GM18907 (cell line): ENCODE measurements at regions not wholly inside any gene's neighbourhood (a gene's known extent, or its start where the extent isn't known, plus 50 kb on each side); places are given as distances from the start of the nearest gene placed in this dataset.
"Not testable (repeated sequence)": the region's sequence is repeated elsewhere in the genome, so short reads cannot be mapped to it uniquely, and the experiment has no call there.

ENCODE experiments used
- ATAC-seq: cut with Tn5 transposase; IDR thresholded peaks from one replicate; pipeline ENCODE4 v1.9.1; 2021; ENCODE audit warnings: mild to moderate bottlenecking, moderate library complexity; ENCODE audit not compliant: unreplicated experiment

DNA sequence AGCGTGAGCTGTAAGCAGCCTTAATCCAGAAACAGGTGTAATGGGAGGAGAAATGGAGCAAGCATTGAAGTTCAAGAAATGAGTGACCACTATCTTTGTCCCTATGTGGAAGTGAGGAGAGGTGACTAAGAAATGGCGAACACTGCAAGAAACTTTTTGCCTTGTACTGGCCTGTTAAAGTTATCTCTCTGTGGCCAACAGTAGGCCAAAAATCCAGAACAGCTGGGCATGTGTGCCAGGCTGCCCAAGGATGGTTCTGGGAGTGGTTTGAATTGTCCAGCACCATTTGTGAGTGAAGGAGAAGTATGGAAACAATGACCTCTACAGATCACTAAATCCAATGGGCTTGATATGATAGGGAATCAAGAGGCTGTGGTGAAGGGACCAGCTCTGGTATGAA, 83.3 kb upstream of the FRMD6 start:
- ATAC-seq: no peak

DNA sequence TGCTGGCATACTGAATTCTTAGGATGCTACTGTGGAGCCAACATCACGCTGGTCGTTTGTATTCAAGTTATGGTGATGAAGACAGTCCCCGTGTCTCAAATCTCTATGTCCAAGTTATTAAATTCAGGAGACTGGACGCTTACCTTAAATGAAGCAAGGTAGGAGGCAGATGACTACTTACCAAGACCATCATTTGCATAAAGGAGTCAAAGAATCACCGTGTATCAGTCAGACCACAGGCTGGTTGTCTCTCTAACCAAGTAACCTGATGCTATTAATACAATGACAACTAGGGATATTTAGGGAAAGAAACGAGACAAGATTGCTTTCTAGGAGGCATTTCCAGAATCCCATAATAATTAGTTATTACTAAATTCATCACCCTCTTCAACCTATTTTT, 78.1 kb upstream of the FRMD6 start:
- no peak for ATAC-seq

DNA sequence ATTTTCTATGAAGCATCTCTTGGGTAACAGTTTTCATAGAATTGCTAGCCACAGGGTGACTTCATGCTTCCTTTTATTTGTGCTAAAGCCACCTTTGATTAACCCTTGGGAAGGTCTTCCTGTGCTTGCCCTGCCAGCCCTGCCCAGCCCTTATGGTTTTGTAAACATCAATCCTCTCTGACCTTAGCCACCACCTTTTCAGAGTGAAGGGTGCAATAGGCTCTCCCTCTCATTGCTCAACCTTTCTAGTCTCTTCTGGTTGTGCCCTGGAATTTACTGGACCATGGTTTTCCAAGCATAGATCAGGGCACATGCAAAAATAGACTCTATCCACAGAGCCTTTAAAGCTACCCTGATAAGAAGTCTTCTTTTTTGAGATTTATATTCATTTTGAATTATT, 77.7 kb upstream of the FRMD6 start:
- ATAC-seq: no peak

DNA sequence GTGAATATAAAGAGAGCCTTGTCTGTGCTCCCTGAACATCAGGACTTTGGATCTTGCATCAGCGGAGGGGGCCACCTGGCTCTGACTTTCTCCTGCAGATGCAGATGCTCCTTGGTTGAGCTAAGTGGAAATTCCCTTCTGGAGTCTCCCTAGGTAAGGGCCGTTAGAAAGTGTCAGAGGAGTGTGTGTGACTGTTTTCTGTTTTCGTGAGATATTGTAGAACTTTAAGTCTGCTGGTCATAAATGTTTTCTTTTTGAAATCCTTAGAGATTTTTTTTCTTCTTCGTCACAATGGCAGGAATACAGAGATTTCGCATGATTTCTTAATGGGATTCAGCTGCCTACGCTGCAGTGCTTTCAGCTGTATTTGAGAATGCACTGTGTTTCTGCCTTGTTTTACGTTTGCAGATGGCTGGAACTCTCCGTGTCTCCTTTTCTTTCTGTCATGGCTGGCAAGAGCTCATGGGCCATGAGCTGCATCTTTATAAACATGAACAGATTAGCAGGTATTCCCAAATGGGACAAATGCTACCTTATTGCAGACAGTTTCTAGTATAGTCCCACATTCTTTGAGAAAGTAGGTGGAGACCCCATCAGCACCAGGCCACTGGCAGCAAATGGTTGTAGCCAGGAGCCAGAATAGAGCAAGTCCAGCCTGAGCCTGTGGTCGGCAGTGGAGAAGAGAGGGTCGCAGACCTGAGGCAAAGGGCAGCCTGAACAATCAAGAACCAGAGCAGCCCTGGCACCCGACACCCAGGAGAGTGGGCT, 76.2 kb upstream of the FRMD6 start:
- no peak for ATAC-seq

DNA sequence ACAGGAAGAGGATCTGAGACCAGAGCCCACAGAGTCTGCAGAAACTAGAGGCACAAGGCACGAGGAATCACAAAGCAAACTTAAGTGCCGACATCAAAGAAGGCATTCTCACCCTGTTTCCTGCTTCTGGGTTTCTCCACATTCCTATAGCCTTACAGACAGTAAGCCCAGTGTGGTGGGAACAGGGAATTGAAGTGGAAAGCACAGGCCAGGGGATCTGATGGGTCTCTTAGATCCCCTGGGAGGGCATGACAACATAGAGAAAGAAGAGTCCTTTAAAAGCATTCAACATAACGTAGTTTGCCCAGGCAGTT, 75.6 kb upstream of the FRMD6 start:
- no peak for ATAC-seq

DNA sequence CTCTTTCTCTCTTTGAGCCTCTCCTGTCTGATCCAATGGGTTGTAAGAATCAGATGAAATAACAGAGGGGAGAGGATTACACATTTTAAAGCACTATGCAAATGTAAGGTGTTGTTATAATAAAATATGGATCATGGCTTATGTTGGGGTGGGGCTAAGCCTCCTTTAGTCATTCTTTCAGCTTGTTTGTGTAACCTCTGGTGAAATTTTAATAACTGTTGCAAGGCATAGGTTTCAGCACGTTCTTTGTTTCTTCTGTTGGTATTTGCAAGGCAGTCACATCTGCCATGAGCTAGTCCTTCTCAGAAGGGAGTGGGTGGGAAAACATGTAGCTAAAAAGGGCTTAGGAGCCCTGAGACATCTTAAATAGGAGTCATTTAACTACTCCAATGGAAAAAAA, 74.8 kb upstream of the FRMD6 start:
- ATAC-seq: no peak

DNA sequence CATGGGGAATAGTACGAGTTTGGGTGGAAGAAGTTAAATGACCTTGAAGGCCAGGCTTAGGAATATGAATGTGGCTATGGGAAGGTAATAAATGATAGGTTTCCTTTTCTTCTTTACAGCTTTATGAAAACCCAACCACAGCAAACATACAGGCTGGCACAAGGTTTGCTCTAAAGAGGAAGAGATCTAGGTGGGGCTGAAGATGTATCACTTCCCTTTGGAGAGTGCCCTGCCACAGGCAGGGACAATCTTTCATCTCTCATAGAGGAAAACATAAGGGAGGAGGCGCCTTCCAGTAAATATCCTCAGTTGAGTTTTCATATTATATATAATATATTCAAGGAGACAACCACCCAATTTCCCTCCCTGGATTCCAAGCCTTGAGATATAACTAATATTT, 72.9 kb upstream of the FRMD6 start:
- ATAC-seq: no peak

DNA sequence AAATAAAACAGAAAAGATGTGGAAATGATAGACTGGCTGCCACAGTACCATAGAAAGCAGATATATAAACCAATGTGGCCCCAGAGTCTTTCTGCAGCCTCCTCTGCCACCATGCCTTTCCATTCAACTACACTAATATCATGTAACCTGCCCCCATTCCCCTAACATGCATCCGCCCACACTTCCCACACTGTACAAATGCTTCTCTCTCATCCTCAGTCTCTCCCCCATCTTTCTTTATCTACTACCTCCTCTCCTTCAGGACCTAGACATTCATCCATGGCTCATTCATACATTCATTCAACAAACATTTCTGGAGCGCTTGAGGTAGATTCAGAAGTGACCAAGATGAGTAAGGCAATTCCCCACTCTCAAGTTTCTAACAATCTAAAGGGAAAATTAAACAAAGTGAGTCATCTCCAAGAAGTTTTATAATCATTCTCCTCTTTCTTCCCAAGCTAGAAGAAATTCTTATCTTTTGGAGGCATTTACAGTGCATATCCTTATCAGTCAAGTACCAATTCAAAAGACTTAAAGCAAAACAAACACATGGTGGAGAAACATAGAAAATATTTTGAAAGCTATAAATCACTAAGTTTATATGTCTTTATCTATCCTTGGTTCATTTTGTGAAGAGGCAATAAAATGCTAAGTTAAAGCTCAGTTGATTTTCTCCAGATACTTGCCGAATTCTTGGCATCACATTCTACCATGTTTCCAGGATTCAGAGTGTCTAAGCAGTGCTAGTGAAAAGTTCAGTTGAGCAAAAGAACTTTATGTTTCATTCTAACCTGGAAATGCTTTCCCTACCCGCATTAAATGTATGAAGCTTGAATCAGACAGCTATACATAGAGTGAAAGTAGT, 70.5 kb upstream of the FRMD6 start:
- ATAC-seq: no peak

DNA sequence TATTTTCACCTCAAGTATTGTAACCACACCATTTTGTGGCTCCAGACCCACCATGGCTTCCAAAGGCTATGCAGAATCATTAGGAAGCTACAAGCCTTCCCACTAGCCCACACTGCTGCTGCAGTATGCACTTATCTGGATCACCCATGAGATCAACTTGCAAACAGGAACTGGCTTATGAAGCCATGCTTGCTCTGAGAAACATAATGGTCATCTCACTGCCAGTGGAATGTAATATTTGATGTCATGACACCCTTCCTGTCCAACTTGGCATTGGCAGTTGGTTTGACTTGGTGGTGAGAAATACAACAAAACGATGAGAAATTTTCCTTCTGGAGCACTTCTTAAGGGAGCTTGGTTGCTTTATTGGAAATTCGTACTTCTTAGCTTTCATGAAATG, 69.3 kb upstream of the FRMD6 start:
- no peak for ATAC-seq

DNA sequence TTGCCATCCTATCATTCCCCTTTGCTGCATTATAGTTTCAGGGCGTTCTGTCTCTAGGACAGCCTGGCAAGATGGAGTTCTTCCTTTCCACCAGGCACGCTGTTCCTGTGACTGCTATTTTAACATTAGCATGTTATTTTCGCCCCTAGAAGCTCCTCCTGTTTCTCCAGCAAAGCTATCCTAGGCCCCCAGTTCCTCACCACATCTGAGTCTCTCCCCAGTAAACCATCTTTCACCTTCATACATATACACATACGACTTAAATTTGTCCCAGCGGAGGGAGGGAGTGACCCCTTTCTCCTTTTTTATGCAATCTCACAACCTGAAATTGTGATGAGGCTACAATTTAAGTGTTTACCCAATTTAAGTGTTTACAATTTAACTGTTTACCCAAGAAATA, 66.7 kb upstream of the FRMD6 start:
- ATAC-seq: no peak

DNA sequence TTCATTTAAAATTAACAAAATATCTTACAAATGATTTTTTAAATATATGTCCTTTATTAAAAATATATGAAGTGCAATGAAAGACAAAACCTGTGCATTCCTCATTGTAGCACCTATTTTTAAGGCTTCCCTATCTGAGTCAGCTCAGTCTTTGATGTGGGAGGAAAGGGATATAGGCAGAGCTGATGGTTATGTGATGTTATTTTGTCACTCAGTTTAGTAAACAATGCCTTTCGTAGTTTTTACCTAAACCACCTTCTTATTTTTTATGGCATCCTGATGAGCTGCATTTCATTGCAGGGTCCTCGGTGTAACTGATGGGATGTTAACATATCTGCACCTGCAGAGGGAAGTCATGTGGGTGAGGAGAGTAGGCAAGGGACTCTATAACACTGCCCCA, 58.9 kb upstream of the FRMD6 start:
- ATAC-seq: no peak

DNA sequence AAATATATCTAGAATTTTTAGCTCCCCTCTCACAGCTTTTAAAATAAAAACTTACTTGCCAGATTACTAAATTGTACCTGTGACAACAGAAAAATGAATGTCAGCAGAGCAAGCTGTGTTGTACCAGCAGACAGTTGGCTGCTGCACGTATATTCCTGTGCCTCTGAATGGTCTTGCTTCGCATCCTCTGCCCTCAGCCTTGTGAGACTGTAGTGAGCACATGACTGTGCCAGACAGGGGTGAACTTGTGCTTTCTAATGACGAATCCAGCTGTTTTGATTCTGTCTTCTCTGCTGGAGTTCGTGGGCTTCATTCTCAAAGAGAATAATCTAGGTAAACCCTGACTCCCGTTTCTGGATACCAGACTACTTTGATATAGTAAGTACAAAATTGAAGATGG, 58.3 kb upstream of the FRMD6 start:
- ATAC-seq: no peak

DNA sequence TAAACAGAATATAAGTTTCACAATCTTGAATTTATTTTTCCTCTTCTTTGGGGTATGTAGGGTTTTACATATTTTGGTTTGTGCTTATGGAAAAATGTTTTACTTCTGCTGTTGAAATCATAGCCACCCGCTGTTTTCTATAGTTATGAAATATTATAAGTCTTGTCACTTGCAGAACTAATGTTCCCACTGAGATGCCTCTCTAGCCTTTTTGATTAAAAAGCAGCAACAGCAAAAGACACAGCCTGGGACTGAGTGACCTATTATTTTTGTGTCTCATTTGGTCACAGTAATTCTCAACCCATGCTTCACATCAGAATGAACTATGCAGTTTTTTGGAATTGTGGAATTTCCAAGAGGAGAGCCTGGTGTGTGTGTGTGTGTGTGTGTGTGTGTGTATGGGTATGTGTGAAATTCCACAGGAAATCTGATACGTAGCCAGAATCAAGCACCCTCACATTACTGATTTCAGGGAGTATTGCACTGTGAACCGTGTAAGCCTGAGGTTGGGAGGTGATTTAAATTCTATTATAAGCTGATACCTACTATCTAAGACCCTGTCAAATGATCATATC, 55.7 kb upstream of the FRMD6 start:
- ATAC-seq: no peak

DNA sequence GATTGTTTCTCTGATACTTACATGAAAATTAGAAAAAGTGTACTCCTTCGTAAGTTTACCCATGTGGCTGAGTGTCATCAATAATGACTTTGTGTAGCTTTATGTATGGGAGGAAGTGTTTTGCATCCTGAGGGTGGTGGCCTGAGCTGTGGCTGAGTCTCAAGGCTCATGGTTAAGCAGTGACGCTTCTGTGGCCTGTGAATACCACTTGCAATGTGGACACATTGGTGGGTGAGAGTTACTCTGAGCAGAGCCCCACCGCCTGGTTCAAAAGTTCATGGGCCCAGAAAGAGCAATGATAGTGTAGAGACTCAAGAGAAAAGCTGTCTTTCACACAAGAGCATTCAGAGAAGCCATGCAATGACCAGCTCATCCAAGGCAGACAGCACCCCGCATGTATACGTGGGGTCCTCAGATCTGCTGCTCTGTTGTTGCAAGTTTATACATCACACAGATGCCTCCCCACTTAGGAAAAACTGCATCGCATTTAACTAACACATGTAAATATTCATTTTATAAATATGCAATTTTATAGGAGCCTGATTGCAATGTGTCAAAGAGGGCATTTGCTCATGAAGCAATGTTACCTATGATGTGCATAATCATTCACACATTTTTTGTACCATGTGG, 55.1 kb upstream of the FRMD6 start:
- no peak for ATAC-seq

DNA sequence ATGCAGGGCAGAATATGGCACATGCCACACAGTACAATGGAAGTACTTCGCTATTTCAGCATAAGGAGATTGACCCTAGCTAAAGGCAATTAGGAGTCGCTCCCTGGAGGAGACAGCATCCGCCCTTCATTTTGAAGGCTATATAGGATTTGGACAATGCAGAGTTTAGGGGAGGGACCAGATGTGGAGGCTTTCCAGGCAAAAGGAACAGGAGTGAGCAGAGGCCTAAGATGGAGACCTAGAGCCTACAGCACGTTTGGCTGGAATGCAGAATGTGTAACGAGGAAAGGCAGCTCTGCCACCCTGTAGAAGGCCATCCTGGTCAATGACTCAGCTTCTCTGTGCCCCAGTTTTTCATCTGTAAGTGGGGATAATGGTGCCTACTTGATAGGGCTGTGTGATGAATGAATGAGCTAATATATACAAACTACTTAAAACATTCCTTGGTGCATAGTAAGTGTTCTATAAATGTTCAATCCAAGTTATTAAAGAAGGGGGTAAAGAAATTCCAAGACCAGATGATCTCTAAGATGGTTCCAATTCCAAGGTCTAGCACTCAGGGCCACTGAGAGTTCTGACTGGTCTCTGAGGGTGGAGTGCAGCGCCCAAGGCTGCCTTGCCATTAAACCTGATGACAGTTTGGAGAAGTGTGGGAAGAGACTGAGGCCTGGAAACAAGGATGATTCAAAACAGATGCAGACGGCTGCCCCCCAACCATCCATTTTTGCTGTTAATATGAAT, 54.3 kb upstream of the FRMD6 start:
- no peak for ATAC-seq

DNA sequence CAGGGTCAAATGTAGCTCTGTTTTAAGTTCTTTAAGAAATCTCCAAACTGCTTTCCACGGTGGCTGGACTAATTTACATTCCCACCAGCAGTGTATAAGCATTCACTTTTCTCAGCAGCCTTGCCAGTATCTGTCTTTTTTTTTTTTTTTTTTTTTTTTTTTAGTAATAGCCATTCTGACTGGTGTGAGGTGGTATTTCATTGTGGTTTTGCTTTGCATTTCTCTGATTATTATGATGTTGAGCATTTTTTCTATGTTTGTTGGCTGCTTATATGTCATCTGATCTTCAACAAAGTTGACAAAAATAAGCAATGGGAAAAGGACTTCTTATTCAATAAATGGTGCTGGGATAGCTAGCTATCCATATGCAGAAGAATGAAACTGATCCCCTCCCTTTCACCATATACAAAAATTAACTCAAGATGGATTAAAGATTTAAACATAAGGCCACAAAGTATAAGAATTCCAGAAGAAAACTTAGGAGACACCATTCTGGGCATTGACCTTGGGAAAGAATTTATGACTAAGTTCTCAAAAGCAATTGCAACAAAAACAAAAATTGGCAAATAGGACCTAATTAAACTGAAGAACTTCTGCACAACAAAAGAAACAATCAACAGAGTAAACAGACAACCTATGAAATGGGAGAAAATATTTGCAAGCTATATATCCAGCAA, 52.6 kb upstream of the FRMD6 start:
- ATAC-seq: not testable (repeated sequence)

DNA sequence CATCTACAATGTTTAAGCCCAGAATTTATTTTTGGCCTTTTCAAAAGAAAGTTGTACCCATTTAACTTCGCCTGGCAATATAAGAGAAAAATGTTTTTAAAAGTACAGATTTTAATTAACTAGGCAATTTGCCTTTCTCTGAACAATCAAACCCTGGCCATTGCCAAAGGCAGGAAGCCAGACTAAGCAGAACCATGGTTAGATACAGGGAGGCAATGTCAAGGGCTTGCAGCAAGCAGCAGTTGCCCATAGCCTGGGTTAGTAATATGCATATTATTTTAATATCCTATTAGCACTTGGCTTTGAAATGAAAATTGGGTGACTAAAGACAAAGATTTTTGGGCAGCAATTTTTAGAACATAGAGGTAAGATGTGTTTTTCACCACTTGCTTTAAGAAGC, 51.1 kb upstream of the FRMD6 start:
- ATAC-seq: no peak
